CD4-positive, alpha-beta T cell treated with Interleukin-6 at 100 ng/mL for 8 hours (primary cell): ENCODE measurements at regions not wholly inside any gene's neighbourhood (a gene's known extent, or its start where the extent isn't known, plus 50 kb on each side); places are given as distances from the start of the nearest gene placed in this dataset.
"Not testable (repeated sequence)": the region's sequence is repeated elsewhere in the genome, so short reads cannot be mapped to it uniquely, and the experiment has no call there.

Source experiments
- DNase-seq: peaks from one replicate; pipeline ENCODE4 v3.0.0-alpha.2; 2020; ENCODE audit warnings: mixed read lengths, low spot score

DNA sequence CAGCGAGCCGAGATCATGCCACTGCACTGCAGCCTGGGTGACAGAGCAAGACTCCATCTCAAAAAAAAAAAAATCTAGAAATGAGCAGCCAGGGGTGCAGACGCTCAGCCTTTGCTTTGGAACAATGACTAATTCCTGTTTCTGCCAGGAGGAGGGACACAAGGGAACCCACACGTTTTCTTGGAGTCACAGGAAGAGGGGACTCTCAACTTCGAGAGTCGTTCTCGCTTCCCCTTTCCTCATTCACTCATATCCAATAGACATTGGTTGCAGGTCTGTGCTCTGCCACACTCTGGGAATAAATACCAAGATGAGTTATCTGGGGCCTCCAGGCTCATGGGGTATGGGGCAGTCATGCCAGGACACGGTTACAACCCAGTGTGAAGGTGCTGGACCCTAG, 91.5 kb upstream of the RREB1 start:
- DNase-seq = no peak

- no peak for DNase-seq
These were observed 86.5 kb upstream of the RREB1 start for GRCh38 chr6:7021301-7021700.

DNA sequence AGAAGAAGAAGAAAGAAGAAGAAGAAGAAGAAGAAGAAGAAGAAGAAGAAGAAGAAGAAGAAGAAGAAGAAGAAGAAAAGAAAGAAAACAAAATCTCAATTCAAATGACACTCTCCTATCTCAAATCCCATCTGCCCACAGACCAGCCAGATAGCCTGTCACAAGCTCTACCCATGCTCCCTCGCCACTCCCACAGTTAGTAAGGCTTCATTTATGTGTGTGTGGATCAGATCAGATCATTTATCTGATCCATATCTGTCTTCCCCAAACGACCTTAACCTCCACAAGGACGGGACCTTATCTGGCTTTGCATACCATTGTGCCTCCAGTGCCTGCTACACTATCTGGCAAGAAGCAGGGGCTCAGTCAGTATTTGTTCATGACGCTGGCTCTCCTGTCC, 81.9 kb upstream of the RREB1 start:
- DNase-seq = no peak

DNA sequence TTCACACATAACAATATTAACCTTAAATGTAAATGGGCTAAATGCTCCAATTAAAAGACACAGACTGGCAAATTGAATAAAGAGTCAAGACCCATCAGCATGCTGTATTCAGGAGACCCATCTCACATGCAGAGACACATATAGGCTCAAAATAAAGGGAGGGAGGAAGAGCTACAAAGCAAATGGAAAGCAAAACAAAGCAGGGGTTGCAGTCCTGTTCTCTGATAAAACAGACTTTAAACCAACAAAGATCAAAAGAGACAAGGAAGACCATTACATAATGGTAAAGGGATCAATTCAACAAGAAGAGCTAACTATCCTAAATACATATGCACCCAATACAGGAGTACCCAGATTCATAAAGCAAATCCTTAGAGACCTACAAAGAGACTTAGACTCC, 78.8 kb upstream of the RREB1 start:
- DNase-seq = not testable (repeated sequence)

GRCh38 chr6:7030968-7031367, 76.8 kb upstream of the RREB1 start:
- not testable (repeated sequence) for DNase-seq

- no peak for DNase-seq
These were observed 74.6 kb upstream of the RREB1 start for GRCh38 chr6:7033202-7033601.

- no peak for DNase-seq
These were observed 73.7 kb upstream of the RREB1 start for GRCh38 chr6:7034055-7034454.

GRCh38 chr6:7035837-7036249, 71.9 kb upstream of the RREB1 start:
- no peak for DNase-seq

- no peak for DNase-seq
These were observed 66.2 kb upstream of the RREB1 start for GRCh38 chr6:7041511-7042026.

- no peak for DNase-seq
These were observed 65.6 kb upstream of the RREB1 start for GRCh38 chr6:7042056-7042653.

DNA sequence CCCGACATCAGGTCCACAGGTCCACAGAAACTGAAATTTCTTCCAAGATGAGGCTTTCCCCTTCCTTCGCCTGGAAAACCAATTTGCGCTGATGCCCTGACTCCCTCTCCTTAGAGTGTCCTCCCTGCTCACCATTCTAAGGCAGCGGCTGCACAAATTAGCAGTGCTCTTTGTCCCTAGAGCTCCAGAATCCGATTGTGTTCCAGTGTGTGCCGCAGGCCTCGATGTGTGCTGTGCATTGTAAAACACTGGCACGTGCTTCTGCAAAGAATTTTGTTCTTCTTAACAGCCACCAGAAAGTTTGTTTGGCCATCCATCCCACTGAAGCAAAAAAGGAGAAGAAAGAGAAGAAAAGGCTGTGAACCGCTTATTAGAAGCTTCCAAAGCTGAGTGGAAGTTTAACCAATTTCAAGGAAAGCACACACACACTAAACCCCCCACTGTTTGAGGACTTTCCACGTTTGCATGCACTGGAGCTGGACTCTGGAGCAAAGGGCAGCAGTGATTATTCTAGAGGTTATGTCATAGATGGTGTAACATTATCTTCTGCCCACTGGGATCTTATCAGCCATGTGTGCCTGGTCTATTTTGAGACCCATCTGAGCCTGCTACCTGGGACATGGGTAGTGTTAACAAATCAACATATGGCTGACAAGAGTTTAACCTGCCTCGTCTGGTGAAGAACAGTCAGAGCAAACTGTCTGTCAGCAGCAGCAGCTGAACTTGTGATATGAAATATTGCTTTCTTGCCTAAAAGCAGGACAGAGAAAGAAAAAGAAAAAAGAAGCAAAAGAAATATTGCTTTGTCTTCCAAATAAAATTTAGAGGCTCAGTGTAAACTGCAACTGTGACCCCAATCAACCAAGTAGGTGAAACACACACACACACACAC, 64.9 kb upstream of the RREB1 start:
- DNase-seq = no peak

DNA sequence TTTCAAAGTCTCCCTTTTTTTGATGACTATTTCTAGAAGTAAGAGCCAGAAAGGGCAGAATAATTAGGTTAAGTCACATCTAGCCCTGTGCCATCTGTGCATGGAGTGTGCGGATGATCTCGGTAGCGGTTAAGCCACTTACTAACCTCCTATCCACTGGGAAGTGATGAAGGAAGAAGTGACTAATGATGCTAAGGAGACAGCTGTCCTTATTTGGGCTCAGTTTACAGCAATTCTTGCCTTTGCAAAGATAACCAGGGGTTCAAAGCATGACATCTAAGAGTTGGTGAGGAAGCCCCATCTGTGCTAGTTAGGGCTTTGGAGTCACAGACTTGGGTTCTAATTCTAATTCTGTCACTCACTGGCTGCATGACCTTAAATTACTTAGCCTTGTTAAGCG, 62.4 kb upstream of the RREB1 start:
- DNase-seq = no peak

DNA sequence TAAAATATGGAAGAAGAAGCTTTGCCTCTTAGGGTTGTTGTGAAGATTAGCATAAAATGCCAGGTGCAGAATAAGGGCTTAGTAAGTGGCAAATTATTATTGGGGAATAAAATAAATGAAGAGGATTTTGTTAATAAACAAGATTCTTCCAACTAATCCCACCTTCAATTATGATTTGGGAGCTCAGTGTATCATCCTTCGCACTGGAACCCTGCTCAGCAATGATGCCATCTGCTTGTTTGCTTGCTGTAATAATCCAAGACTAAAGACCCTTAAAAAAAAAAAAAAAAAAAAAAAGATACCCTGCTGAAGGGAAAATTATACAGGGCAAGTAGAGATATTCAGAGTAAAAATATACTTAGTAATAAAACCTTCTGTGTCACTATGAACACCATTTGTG, 62.0 kb upstream of the RREB1 start:
- no peak for DNase-seq

DNA sequence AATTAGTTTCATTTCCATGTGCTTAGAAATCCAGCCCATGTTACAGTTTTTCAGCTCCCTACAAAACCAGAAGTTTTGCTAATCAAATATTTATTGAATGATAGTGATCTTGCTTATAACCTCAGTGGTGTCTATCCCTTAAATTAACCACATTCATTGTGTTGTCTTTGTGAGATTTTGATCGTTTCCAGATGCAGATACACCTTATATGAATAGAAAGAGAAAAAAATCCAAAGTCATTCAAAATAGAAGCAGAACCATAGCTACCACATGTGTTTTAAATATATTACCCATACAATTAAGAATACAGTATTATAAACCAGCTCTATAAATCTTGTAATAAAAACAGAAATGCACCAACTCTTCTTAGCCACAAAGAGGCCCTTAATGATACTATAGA, 60.6 kb upstream of the RREB1 start:
- DNase-seq = no peak

DNA sequence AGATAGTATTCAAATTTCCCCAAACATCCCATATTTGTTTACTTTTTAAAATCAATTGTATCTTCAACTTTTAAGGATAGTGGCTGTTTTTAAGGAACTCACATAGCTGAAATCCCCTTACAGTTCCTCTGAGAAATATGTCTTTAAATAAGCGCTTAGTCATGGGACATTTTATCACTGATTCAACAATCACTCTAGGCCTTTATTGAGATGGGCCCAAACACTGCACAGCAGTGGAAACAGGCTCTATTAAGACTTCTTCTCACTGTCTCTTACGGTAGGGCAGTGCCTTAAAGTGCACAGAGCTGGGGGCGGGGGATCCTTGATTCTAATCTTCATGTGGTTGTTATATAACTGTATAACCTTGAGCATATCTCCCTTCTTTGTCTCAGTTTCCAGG, 59.8 kb upstream of the RREB1 start:
- DNase-seq = no peak

DNA sequence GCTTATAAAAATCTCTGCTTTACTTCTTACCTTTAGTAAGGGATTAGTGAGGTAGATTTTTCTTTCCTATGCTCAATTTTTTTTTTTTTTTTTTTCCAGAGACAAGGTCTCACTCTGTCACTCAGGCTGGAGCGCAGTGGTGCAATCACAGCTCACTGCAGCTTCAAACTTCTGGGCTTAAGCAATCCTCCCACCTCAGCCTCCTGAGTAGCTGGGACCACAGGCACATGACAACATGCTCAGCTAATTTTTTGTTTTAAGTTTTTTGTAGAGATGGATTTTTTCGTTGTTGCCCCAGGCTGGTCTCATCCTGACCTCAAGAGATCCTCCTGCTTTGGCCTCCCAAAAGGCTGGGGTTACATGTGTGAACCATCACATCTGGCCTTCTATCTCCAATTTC, 58.9 kb upstream of the RREB1 start:
- no peak for DNase-seq

DNA sequence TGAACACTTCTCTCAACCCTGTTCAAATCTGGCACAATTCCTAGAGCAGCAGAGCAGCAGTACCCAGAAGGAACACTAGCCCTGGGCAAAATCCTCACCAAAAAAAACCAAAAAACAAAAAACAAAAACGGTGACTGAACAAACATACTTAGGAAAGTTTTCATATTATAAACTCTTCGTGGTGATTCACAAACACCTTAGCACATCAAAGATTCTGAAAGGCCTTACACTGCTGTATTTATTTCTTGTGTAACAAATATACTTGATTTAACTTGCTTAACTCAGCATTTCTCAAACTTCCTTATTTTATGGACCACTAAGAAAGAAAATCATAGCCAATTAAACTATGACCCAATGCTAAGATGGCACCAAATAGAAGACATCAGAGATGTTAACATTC, 57.8 kb upstream of the RREB1 start:
- DNase-seq = no peak

- DNase-seq = peak; percentile 15
These were observed 56.6 kb upstream of the RREB1 start for GRCh38 chr6:7050872-7051779.

DNA sequence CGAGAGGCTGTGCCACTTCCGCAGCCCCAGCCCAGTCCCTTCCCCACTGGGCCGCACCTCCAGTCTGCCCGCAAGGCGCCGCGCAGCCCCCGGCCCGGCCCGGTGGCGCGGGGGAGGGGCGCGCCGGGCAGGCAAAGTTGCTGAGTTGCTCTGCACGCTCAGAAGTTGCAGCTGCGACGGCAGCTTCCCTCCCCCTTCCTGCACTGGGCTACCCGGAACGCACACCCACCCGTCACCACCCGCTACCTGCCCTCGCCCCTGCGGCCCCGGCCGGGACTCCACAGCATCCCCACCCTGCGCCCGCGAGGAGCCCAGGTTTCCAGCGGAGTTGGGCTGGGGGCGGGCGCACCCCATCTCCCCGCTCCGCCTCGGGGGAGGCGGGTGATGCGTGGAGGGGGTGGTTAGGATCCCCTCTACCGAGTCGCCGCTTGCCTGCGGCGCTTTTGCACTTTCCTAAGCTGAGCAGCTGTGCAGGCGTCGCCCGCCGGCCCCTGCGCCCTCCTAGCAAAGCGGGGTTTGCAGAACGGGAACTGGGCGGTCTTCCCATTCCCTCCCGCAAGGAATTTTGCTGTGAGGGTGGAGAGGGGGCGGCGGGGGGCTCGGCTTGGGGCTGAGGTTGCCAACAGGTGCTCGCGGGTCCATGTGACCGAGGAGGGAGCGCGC, 55.9 kb upstream of the RREB1 start:
- DNase-seq = peak; percentile 66

DNA sequence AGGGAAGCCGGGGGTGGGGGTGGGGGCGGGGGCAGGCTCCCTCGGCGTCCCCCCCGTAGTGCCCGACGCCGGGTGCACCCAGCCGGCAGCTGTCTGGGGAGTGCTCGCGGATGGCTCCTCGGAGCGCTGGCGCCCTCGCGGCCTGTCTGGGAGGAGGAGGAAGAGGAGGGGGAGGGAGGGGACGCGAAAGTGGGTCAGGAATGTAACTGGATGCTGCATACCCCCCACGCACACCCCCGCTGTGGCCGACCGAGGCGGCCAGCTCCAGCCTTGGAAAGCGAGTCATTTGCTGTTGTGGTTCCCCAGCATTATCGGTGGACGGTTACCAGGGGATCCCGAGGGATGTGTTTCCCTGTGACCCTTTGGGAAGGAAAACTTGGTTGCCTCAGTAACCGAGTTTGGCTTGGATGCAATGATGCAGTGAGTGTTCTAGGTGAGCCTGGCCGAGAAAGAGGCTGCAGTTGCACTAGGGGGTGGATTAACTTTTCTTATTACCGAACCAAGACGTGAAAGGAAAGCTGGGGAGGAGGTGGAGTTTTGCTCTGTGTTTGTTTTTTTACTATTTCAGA, 55.2 kb upstream of the RREB1 start:
- peak; percentile 8 for DNase-seq

GRCh38 chr6:7053125-7053774, 54.5 kb upstream of the RREB1 start:
- no peak for DNase-seq
